SU-DHL-6 (cell line): ENCODE measurements at regions not wholly inside any gene's neighbourhood (a gene's known extent, or its start where the extent isn't known, plus 50 kb on each side); places are given as distances from the start of the nearest gene placed in this dataset.
"Not testable (repeated sequence)": the region's sequence is repeated elsewhere in the genome, so short reads cannot be mapped to it uniquely, and the experiment has no call there.

Source experiments
- H2AFZ ChIP-seq: fragments of 200-600 bp; sonication (generic); 2 replicates; pipeline ENCODE4 v1.6.1; 2014; ENCODE audit warnings: low read depth, mild to moderate bottlenecking, moderate library complexity, mixed read lengths, antibody characterized with exemption, low read length; ENCODE audit not compliant: severe bottlenecking
- H3F3A ChIP-seq: fragments of 200-600 bp; shearing (Covaris generic); 2 replicates; pipeline ENCODE4 v1.6.0; 2016; ENCODE audit warnings: antibody characterized with exemption, mild to moderate bottlenecking; ENCODE audit not compliant: insufficient read depth
- H3K27ac ChIP-seq: fragments of 200-600 bp; sonication (generic); 2 replicates; pipeline ENCODE4 v1.5.1; 2016; ENCODE audit warnings: low read depth, mild to moderate bottlenecking, low read length, moderate library complexity, mixed read lengths
- H3K27me3 ChIP-seq: fragments of 200-600 bp; sonication (generic), shearing (Covaris generic); 2 replicates; pipeline ENCODE4 v1.6.0; 2014; ENCODE audit warnings: mild to moderate bottlenecking, low read length
- H3K36me3 ChIP-seq: fragments of 200-600 bp; sonication (generic); 2 replicates; pipeline ENCODE4 v1.6.1; 2014; ENCODE audit warnings: mild to moderate bottlenecking, low read length, mixed read lengths
- H3K4me2 ChIP-seq: fragments of 300-600, 200-600 bp; shearing (Covaris generic), sonication (generic); 2 replicates; pipeline ENCODE4 v1.6.0; 2014; ENCODE audit warnings: low read length, low read depth, mild to moderate bottlenecking; ENCODE audit not compliant: poor library complexity, severe bottlenecking
- H3K4me3 ChIP-seq: fragments of 200-600 bp; sonication (generic); 2 replicates; pipeline ENCODE4 v1.5.1; 2014; ENCODE audit warnings: antibody characterized with exemption, low read length, mild to moderate bottlenecking, mixed read lengths; ENCODE audit not compliant: insufficient read depth, poor library complexity, severe bottlenecking
- H3K79me2 ChIP-seq: fragments of 200-600 bp; sonication (generic); 2 replicates; pipeline ENCODE4 v1.6.1; 2014; ENCODE audit warnings: mild to moderate bottlenecking, low read length, moderate library complexity; ENCODE audit not compliant: insufficient read depth
- H3K9ac ChIP-seq: fragments of 200-600 bp; sonication (generic); 2 replicates; pipeline ENCODE4 v1.7.0; 2014; ENCODE audit warnings: mild to moderate bottlenecking, low read length
- H3K9me2 ChIP-seq: fragments of 200-600 bp; sonication (generic); replicated peaks from 2 replicates; pipeline ENCODE4 v1.6.1; 2014; ENCODE audit warnings: low read length; ENCODE audit not compliant: insufficient read depth
- H3K9me3 ChIP-seq: fragments of 200-600 bp; sonication (generic); 2 replicates; pipeline ENCODE4 v1.6.1; 2014; ENCODE audit warnings: low read length, mixed read lengths; ENCODE audit not compliant: insufficient read depth
- H4K20me1 ChIP-seq: fragments of 200-600 bp; sonication (generic); 2 replicates; pipeline ENCODE4 v1.6.1; 2014; ENCODE audit warnings: low read depth, mild to moderate bottlenecking, antibody characterized with exemption, low read length, moderate library complexity, mixed read lengths
- CTCF ChIP-seq: fragments of 200-600 bp; sonication (generic); IDR thresholded peaks from one replicate; pipeline ENCODE4 v1.5.1; 2017; ENCODE audit warnings: antibody characterized with exemption, mild to moderate bottlenecking, low read length, moderate library complexity; ENCODE audit not compliant: insufficient read depth, poor library complexity, severe bottlenecking
- EZH2phosphoT487 ChIP-seq: fragments of 200-600 bp; sonication (generic), shearing (Covaris generic); conservative IDR thresholded peaks from 2 replicates; pipeline ENCODE4 v1.6.1; 2018; ENCODE audit warnings: mild to moderate bottlenecking, antibody characterized with exemption, low read length, moderate library complexity, mixed read lengths

GRCh38 chr3:193964517-193964880 lies 171.4 kb upstream of the HES1 start:
- no peak overlapping the region for H3K27ac ChIP-seq
- H4K20me1 ChIP-seq, result no peaks in the 10 kb centered on the region
- no peak for TF ChIP-seq EZH2phosphoT487
- TF ChIP-seq CTCF, result no peak

GRCh38 chr3:193968380-193968974 lies 167.5 kb upstream of the HES1 start:
- H3K9me2 ChIP-seq, result no peaks in the 10 kb centered on the region
- H3K36me3 ChIP-seq, result no peaks in the 10 kb centered on the region
- no peaks in the 10 kb centered on the region for H4K20me1 ChIP-seq
- H3K27ac ChIP-seq, result no peak overlapping the region
- TF ChIP-seq CTCF, result no peak
- TF ChIP-seq EZH2phosphoT487, result no peak
- H3K79me2 ChIP-seq, result no peaks in the 10 kb centered on the region
- no peak overlapping the region for H2AFZ ChIP-seq
- no peak overlapping the region for H3K9ac ChIP-seq
- H3K4me3 ChIP-seq, result no peak overlapping the region
- H3K27me3 ChIP-seq, result no peaks in the 10 kb centered on the region
- H3F3A ChIP-seq, result no peaks in the 10 kb centered on the region
- no peaks in the 10 kb centered on the region for H3K9me3 ChIP-seq
- no peak overlapping the region for H3K4me2 ChIP-seq

More at GRCh38 chr3:193964517-193964880, 171.4 kb upstream of the HES1 start:
- no peak overlapping the region for H3K4me3 ChIP-seq
- no peaks in the 10 kb centered on the region for H3K9me3 ChIP-seq
- no peaks in the 10 kb centered on the region for H3F3A ChIP-seq
- no peak overlapping the region for H2AFZ ChIP-seq
- H3K9me2 ChIP-seq, result no peaks in the 10 kb centered on the region
- H3K79me2 ChIP-seq, result no peaks in the 10 kb centered on the region
- H3K27me3 ChIP-seq, result no peaks in the 10 kb centered on the region
- no peak overlapping the region for H3K4me2 ChIP-seq
- H3K9ac ChIP-seq, result no peak overlapping the region
- no peaks in the 10 kb centered on the region for H3K36me3 ChIP-seq

GRCh38 chr3:193970131-193970772 lies 165.7 kb upstream of the HES1 start:
- not testable (repeated sequence) for H3K9me2 ChIP-seq, H2AFZ ChIP-seq, H3K4me2 ChIP-seq, H3K9ac ChIP-seq, H3K9me3 ChIP-seq, H3F3A ChIP-seq, H3K27ac ChIP-seq, H3K27me3 ChIP-seq, H3K36me3 ChIP-seq, H3K4me3 ChIP-seq, H4K20me1 ChIP-seq, H3K79me2 ChIP-seq

GRCh38 chr3:193970773-193971206 lies 165.2 kb upstream of the HES1 start:
- Histone ChIP-seq H3F3A (no peaks in the 10 kb centered on the region), H3K79me2 (no peaks in the 10 kb centered on the region), H3K4me2 (no peak overlapping the region), H4K20me1 (no peaks in the 10 kb centered on the region), H3K9ac (no peak overlapping the region), H3K4me3 (no peak overlapping the region), H3K27me3 (no peaks in the 10 kb centered on the region), H3K27ac (no peak overlapping the region), H3K9me3 (no peaks in the 10 kb centered on the region), H3K36me3 (no peaks in the 10 kb centered on the region), H3K9me2 (no peaks in the 10 kb centered on the region), H2AFZ (no peak overlapping the region)
- no peak for TF ChIP-seq CTCF
- no peak for TF ChIP-seq EZH2phosphoT487
